Prostate gland (tissue), 2 donors: ENCODE measurements at regions not wholly inside any gene's neighbourhood (a gene's known extent, or its start where the extent isn't known, plus 50 kb on each side); places are given as distances from the start of the nearest gene placed in this dataset.

Experiments
- DNase-seq: peaks from one replicate; pipeline ENCODE4 v3.0.0-alpha.2; 2019; ENCODE audit warnings: low spot score
- H3K27ac ChIP-seq, 2 donors: fragments of 200-600 bp; sonication (generic); 2 replicates each; pipeline ENCODE4 v1.5.1; 2017 to 2019
- H3K27me3 ChIP-seq: fragments of 200-600 bp; sonication (generic); replicated peaks from 2 replicates; pipeline ENCODE4 v1.5.1; 2019; ENCODE audit not compliant: insufficient read depth
- H3K36me3 ChIP-seq, 2 donors: fragments of 200-600 bp; sonication (generic); 1 replicate in 1 of 2; 2 replicates in 1 of 2; pipeline versions ENCODE4 v1.5.1 to v1.8.1; 2017 to 2019
- H3K4me1 ChIP-seq: fragments of 200-600 bp; sonication (generic); replicated peaks from 2 replicates; pipeline ENCODE4 v1.5.1; 2019
- H3K4me3 ChIP-seq, 2 donors: fragments of 200-600 bp; sonication (generic); 2 replicates each; pipeline ENCODE4 v1.5.1; 2017 to 2019
- H3K9me3 ChIP-seq: fragments of 200-600 bp; sonication (generic); 2 replicates; pipeline ENCODE4 v1.5.1; 2017
- CTCF ChIP-seq, 4 experiments: fragments of 200-600 bp in 2 of 4; fragments of 450-650 bp in 2 of 4; sonication (generic) in 2 of 4; IDR thresholded peaks; 1 replicate in 3 of 4; 2 replicates in 1 of 4; pipeline ENCODE4 v1.5.1; 2016 to 2019; ENCODE audit warnings: antibody characterized with exemption in 4 of 4, mild to moderate bottlenecking in 2 of 4, moderate library complexity in 2 of 4
- POLR2A ChIP-seq: fragments of 450-650 bp; IDR thresholded peaks from one replicate; pipeline ENCODE4 v1.6.1; 2016; ENCODE audit warnings: antibody characterized with exemption, mild to moderate bottlenecking
- POLR2AphosphoS5 ChIP-seq: sonication (generic); formaldehyde crosslinking; IDR thresholded peaks from one replicate; pipeline ENCODE4 v1.6.1; 2017; ENCODE audit warnings: antibody characterized with exemption
- WGBS: methylation state at CpG from one replicate; pipeline ENCODE4 v1.1.5; 2018; 5-methylcytosine and 5-hydroxymethylcytosine counted together
- intact Hi-C: fragments of 100-400 bp; cut with DNase I; formaldehyde crosslinking; loops from one replicate; pipeline ENCODE4 v1.14.2; 2022

- no peak for TF ChIP-seq POLR2A
- TF ChIP-seq CTCF (IDR thresholded peaks at IDR 0.05), result no peak
- TF ChIP-seq POLR2AphosphoS5, result no peak
- intact Hi-C loops, result no loop called here
- no peaks in the 10 kb centered on the region for H3K9me3 ChIP-seq
- H3K27me3 ChIP-seq, result no peaks in the 10 kb centered on the region
- no peaks in the 10 kb centered on the region for H3K36me3 ChIP-seq
- no peak overlapping the region for H3K27ac ChIP-seq
- no peak overlapping the region for H3K4me3 ChIP-seq
- DNase-seq, result no peak
- H3K4me1 ChIP-seq, result no peaks in the 10 kb centered on the region
These were observed 305.6 kb downstream of the NR2F1-AS1 start for GRCh38 chr5:93275376-93275775.

- no peak for DNase-seq
- WGBS, result 82% methylated on average over 5 of the region's 5 CpGs
- Histone ChIP-seq H3K4me3 (no peak overlapping the region), H3K27ac (no peak overlapping the region), H3K27me3 (no peaks in the 10 kb centered on the region), H3K36me3 (no peaks in the 10 kb centered on the region), H3K4me1 (no peaks in the 10 kb centered on the region), H3K9me3 (no peaks in the 10 kb centered on the region)
- intact Hi-C loops, result no loop called here
- TF ChIP-seq CTCF (IDR thresholded peaks at IDR 0.05) (no peak), POLR2A (no peak), POLR2AphosphoS5 (no peak)
These were observed 306.7 kb downstream of the NR2F1-AS1 start for GRCh38 chr5:93274291-93274690.

- no peaks in the 10 kb centered on the region for H3K4me1 ChIP-seq
- 79% methylated on average over 2 of the region's 2 CpGs for WGBS
- no peak overlapping the region for H3K4me3 ChIP-seq
- no peaks in the 10 kb centered on the region for H3K9me3 ChIP-seq
- no peak for TF ChIP-seq CTCF (IDR thresholded peaks at IDR 0.05)
- no peak for TF ChIP-seq POLR2A
- TF ChIP-seq POLR2AphosphoS5, result no peak
- no peak overlapping the region for H3K27ac ChIP-seq
- intact Hi-C loops, result no loop called here
- no peak for DNase-seq
- no peaks in the 10 kb centered on the region for H3K36me3 ChIP-seq
- no peaks in the 10 kb centered on the region for H3K27me3 ChIP-seq
These were observed 307.8 kb downstream of the NR2F1-AS1 start for GRCh38 chr5:93273176-93273575.

- TF ChIP-seq POLR2A, result no peak
- no peak for TF ChIP-seq POLR2AphosphoS5
- TF ChIP-seq CTCF (IDR thresholded peaks at IDR 0.05), result no peak
- no peak overlapping the region for H3K27ac ChIP-seq
- no peaks in the 10 kb centered on the region for H3K4me1 ChIP-seq
- DNase-seq, result no peak
- H3K4me3 ChIP-seq, result no peak overlapping the region
- H3K9me3 ChIP-seq, result no peaks in the 10 kb centered on the region
- no peaks in the 10 kb centered on the region for H3K36me3 ChIP-seq
- no peaks in the 10 kb centered on the region for H3K27me3 ChIP-seq
- intact Hi-C loops, result no loop called here
- 81% methylated on average over 5 of the region's 5 CpGs for WGBS
These were observed 308.9 kb downstream of the NR2F1-AS1 start for GRCh38 chr5:93272108-93272507.

- TF ChIP-seq CTCF (IDR thresholded peaks at IDR 0.05) (no peak), POLR2A (no peak), POLR2AphosphoS5 (no peak)
- no peaks in the 10 kb centered on the region for H3K4me1 ChIP-seq
- DNase-seq, result no peak
- no peaks in the 10 kb centered on the region for H3K9me3 ChIP-seq
- no peaks in the 10 kb centered on the region for H3K36me3 ChIP-seq
- H3K4me3 ChIP-seq, result no peak overlapping the region
- no peak overlapping the region for H3K27ac ChIP-seq
- no peaks in the 10 kb centered on the region for H3K27me3 ChIP-seq
- intact Hi-C loops, result no loop called here
- 96% methylated on average over 13 of the region's 13 CpGs for WGBS
These were observed 313.3 kb downstream of the NR2F1-AS1 start for GRCh38 chr5:93267736-93268135.
